ENCODE measurements at regions not wholly inside any gene's neighbourhood (a gene's known extent, or its start where the extent isn't known, plus 50 kb on each side); places are given as distances from the start of the nearest gene placed in this dataset.

GRCh38 chr9:119986205-119986604, 593.8 kb downstream of the CDK5RAP2 start:
- Histone ChIP-seq H3K9me3 (replicated peaks; ENCODE audit: control insufficient read depth, insufficient read depth, low read length) (no peaks in the 10 kb centered on the region), H3K9ac (replicated peaks; ENCODE audit: extremely low read depth, insufficient read depth, low read length) (no peak overlapping the region), H3K27me3 (ENCODE audit: control insufficient read depth in 2 of 2, insufficient read depth in 2 of 2, low read length in 2 of 2) (no peaks in the 10 kb centered on the region), H3K4me2 (ENCODE audit: insufficient read depth, low read length) (no peak overlapping the region), H2AFZ (ENCODE audit: low read depth, low read length) (no peak overlapping the region), H3K79me2 (ENCODE audit: control insufficient read depth, insufficient read depth, low read length) (no peaks in the 10 kb centered on the region), H3K4me3 (replicated peaks in 1 of 3; ENCODE audit: insufficient read depth in 1 of 3, low read depth in 1 of 3, low read length in 3 of 3) (no peak overlapping the region), H3K27ac (ENCODE audit: insufficient read depth, low read depth, low read length) (no peak overlapping the region), H3K36me3 (ENCODE audit: control insufficient read depth in 2 of 2, extremely low read depth in 1 of 2, insufficient read depth in 2 of 2, low read length in 2 of 2) (no peaks in the 10 kb centered on the region), H3K9me1 (replicated peaks; ENCODE audit: control insufficient read depth, extremely low read depth, insufficient read depth, low read length) (no peaks in the 10 kb centered on the region), H3K4me1 (ENCODE audit: control insufficient read depth, extremely low read depth, insufficient read depth, low read length) (no peaks in the 10 kb centered on the region), H4K20me1 (replicated peaks; ENCODE audit: control insufficient read depth, extremely low read depth, insufficient read depth, low read length) (no peaks in the 10 kb centered on the region)
- ChIA-PET CTCF (no interaction called here), POLR2A (no interaction called here)
- intact Hi-C loops (cut with micrococcal nuclease) (no loop called here), dilution Hi-C loops (cut with MboI; ENCODE audit: extremely low pct_ligation_motif_present, low sequenced_read_pairs) (no loop called here)
- FAIRE-seq (no peak), DNase-seq (ENCODE audit: low read depth, low spot score) (no peak)
- BruUV-seq (replicated peaks) = no TSS peak
- no peak for TF ChIP-seq GATA2 (IDR thresholded peaks at IDR 0.05; ENCODE audit: insufficient read depth, insufficient read length, low read depth, low read length)
- no peak for TF ChIP-seq EZH2 (IDR thresholded peaks at IDR 0.05; ENCODE audit: borderline replicate concordance, low read depth, low read length, severe bottlenecking)
- TF ChIP-seq POLR2AphosphoS5 (IDR thresholded peaks at IDR 0.05; ENCODE audit: insufficient read depth, low read depth, low read length) = no peak
- no peak for TF ChIP-seq JUN (IDR thresholded peaks at IDR 0.05; ENCODE audit: borderline replicate concordance, insufficient read depth, insufficient read length, low read depth)
- no peak for TF ChIP-seq MAX (IDR thresholded peaks at IDR 0.05; ENCODE audit: insufficient read depth, insufficient read length)
- no peak for TF ChIP-seq MYC (IDR thresholded peaks at IDR 0.05; ENCODE audit: low read depth, low read length)
- no peak for TF ChIP-seq POLR2A (IDR thresholded peaks at IDR 0.05; ENCODE audit: low read depth, low read length)

- Histone ChIP-seq H3K9me3 (replicated peaks; ENCODE audit: control insufficient read depth, insufficient read depth, low read length) (no peaks in the 10 kb centered on the region), H3K4me3 (replicated peaks in 1 of 3; ENCODE audit: insufficient read depth in 1 of 3, low read depth in 1 of 3, low read length in 3 of 3) (no peak overlapping the region), H3K36me3 (ENCODE audit: control insufficient read depth in 2 of 2, extremely low read depth in 1 of 2, insufficient read depth in 2 of 2, low read length in 2 of 2) (no peaks in the 10 kb centered on the region), H3K4me2 (ENCODE audit: insufficient read depth, low read length) (no peak overlapping the region), H3K9ac (replicated peaks; ENCODE audit: extremely low read depth, insufficient read depth, low read length) (no peak overlapping the region), H3K27ac (ENCODE audit: insufficient read depth, low read depth, low read length) (no peak overlapping the region), H3K9me1 (replicated peaks; ENCODE audit: control insufficient read depth, extremely low read depth, insufficient read depth, low read length) (no peaks in the 10 kb centered on the region), H3K27me3 (ENCODE audit: control insufficient read depth in 2 of 2, insufficient read depth in 2 of 2, low read length in 2 of 2) (no peaks in the 10 kb centered on the region), H2AFZ (ENCODE audit: low read depth, low read length) (no peak overlapping the region), H3K4me1 (ENCODE audit: control insufficient read depth, extremely low read depth, insufficient read depth, low read length) (no peaks in the 10 kb centered on the region), H4K20me1 (replicated peaks; ENCODE audit: control insufficient read depth, extremely low read depth, insufficient read depth, low read length) (no peaks in the 10 kb centered on the region), H3K79me2 (ENCODE audit: control insufficient read depth, insufficient read depth, low read length) (no peaks in the 10 kb centered on the region)
- no peak for DNase-seq (ENCODE audit: low read depth, low spot score)
- intact Hi-C loops (cut with micrococcal nuclease) (no loop called here), dilution Hi-C loops (cut with MboI; ENCODE audit: extremely low pct_ligation_motif_present, low sequenced_read_pairs) (no loop called here)
- no TSS peak for BruUV-seq (replicated peaks)
- CTCF ChIA-PET = no interaction called here
- no peak for TF ChIP-seq MYC (IDR thresholded peaks at IDR 0.05; ENCODE audit: low read depth, low read length)
- no peak for TF ChIP-seq GATA2 (IDR thresholded peaks at IDR 0.05; ENCODE audit: insufficient read depth, insufficient read length, low read depth, low read length)
- no peak for TF ChIP-seq MAX (IDR thresholded peaks at IDR 0.05; ENCODE audit: insufficient read depth, insufficient read length)
- TF ChIP-seq EZH2 (IDR thresholded peaks at IDR 0.05; ENCODE audit: borderline replicate concordance, low read depth, low read length, severe bottlenecking) = no peak
- TF ChIP-seq, protein P1, sequence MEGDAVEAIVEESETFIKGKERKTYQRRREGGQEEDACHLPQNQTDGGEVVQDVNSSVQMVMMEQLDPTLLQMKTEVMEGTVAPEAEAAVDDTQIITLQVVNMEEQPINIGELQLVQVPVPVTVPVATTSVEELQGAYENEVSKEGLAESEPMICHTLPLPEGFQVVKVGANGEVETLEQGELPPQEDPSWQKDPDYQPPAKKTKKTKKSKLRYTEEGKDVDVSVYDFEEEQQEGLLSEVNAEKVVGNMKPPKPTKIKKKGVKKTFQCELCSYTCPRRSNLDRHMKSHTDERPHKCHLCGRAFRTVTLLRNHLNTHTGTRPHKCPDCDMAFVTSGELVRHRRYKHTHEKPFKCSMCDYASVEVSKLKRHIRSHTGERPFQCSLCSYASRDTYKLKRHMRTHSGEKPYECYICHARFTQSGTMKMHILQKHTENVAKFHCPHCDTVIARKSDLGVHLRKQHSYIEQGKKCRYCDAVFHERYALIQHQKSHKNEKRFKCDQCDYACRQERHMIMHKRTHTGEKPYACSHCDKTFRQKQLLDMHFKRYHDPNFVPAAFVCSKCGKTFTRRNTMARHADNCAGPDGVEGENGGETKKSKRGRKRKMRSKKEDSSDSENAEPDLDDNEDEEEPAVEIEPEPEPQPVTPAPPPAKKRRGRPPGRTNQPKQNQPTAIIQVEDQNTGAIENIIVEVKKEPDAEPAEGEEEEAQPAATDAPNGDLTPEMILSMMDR (IDR thresholded peaks at IDR 0.05; ENCODE audit: extremely low read depth in 1 of 2, insufficient read depth in 1 of 2, low read depth in 1 of 2, low read length in 2 of 2) = no peak
- no peak for TF ChIP-seq POLR2AphosphoS5 (IDR thresholded peaks at IDR 0.05; ENCODE audit: insufficient read depth, low read depth, low read length)
- no peak for TF ChIP-seq POLR2A (IDR thresholded peaks at IDR 0.05; ENCODE audit: low read depth, low read length)
- no peak for TF ChIP-seq FOS (IDR thresholded peaks at IDR 0.05; ENCODE audit: borderline replicate concordance, insufficient read depth, low read length)
- no peak for TF ChIP-seq JUN (IDR thresholded peaks at IDR 0.05; ENCODE audit: borderline replicate concordance, insufficient read depth, insufficient read length, low read depth)
- POLR2A ChIA-PET = no interaction called here
- no peak for FAIRE-seq
These were observed 604.8 kb upstream of the BRINP1 start for GRCh38 chr9:119974026-119974425.

All from endothelial cell of umbilical vein (primary cell).